ENCODE measurements at regions not wholly inside any gene's neighbourhood (a gene's known extent, or its start where the extent isn't known, plus 50 kb on each side); places are given as distances from the start of the nearest gene placed in this dataset.
A peak's percentile ranks its signal among the peaks of the same experiment; 100 is the strongest.

- H3K4me1 Mint-ChIP-seq (ENCODE audit: low read depth): peaks cover 13% of the 10 kb centered on the region
- no peak for DNase-seq (ENCODE audit: low spot score, unreplicated experiment)
- H3K36me3 Mint-ChIP-seq (ENCODE audit: insufficient read depth): no peaks in the 10 kb centered on the region
- no peaks in the 10 kb centered on the region for H3K9me3 Mint-ChIP-seq (ENCODE audit: low read depth)
- TF ChIP-seq CTCF (IDR thresholded peaks at IDR 0.05; ENCODE audit: unreplicated experiment): no peak
- no peak overlapping the region for H3K27ac Mint-ChIP-seq
- no peak overlapping the region for H3K4me3 Mint-ChIP-seq (ENCODE audit: low read depth)
- no peaks in the 10 kb centered on the region for H3K27me3 Mint-ChIP-seq
Observed at GRCh38 chr5:123748239-123748638, 236.3 kb downstream of the CSNK1G3 start.

DNA sequence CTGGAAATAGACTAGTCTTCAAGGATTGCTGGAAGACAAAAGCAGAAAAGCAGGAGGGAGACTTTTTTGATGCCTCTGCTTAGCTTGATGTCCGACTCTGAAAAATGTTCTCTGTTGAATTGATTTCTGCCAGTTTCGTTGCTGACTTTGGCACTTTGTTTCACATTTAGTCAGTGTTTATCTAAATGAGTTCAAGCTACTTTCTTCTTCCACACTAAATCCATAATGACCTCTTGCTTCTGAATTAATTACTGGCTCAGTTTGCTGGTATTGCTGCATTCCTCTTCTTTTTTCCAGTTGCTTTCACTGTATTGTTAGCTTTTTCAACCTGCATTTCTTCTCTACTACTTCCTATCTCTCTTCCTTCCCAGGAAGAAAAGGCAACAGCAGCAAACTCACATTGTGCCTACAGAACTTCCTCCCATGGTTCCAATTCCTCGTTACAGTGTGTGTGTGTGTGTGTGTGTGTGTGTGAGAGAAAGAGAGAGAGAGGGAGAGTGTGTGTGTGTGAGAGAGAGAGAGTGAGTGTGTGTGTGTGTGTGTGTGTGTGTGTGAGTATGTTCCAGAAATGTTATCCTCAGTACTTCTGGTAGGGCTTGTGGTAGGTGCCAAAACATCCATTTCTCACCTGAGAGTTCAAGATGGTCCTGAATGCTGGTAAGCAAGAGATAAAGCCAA lies 234.8 kb downstream of the CSNK1G3 start:
- no peak overlapping the region for H3K4me3 Mint-ChIP-seq (ENCODE audit: low read depth)

GRCh38 chr5:123743990-123744583 lies 232.1 kb downstream of the CSNK1G3 start:
- no peaks in the 10 kb centered on the region for H3K36me3 Mint-ChIP-seq (ENCODE audit: insufficient read depth)
- peaks cover 11% of the 10 kb centered on the region for H3K4me1 Mint-ChIP-seq (ENCODE audit: low read depth)
- no peak overlapping the region for H3K27ac Mint-ChIP-seq
- no peak for TF ChIP-seq CTCF (IDR thresholded peaks at IDR 0.05; ENCODE audit: unreplicated experiment)
- peaks cover 5% of the 10 kb centered on the region for H3K9me3 Mint-ChIP-seq (ENCODE audit: low read depth)
- H3K4me3 Mint-ChIP-seq (ENCODE audit: low read depth): no peak overlapping the region
- no peaks in the 10 kb centered on the region for H3K27me3 Mint-ChIP-seq
- DNase-seq (ENCODE audit: low spot score, unreplicated experiment): no peak

More for the DNA sequence above, 234.8 kb downstream of the CSNK1G3 start:
- Mint-ChIP-seq H3K9me3 (ENCODE audit: low read depth) (no peaks in the 10 kb centered on the region), H3K27ac (peak overlapping the region; percentile 63), H3K27me3 (no peaks in the 10 kb centered on the region), H3K36me3 (ENCODE audit: insufficient read depth) (no peaks in the 10 kb centered on the region), H3K4me1 (ENCODE audit: low read depth) (peaks cover 11% of the 10 kb centered on the region)
- no peak for TF ChIP-seq CTCF (IDR thresholded peaks at IDR 0.05; ENCODE audit: unreplicated experiment)
- DNase-seq (ENCODE audit: low spot score, unreplicated experiment): no peak

DNA sequence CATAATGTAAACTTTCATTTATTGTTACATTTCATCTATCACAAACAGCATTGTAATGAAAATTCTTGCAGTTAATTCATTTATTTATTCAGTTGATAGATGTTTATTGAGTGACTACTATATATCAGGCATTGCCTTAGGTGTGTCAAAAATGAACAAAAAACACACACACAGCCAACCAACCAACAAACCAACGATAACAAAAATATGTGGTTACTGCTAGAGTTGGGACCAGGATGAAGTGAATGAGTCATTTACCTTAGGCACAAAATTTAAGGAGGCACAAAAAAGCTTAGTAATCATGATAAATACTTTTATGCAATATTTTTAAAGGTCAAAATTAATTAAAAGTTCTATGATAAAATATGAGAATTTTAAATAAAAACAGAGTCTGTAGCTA lies 223.4 kb downstream of the CSNK1G3 start:
- Mint-ChIP-seq H3K27me3 (no peaks in the 10 kb centered on the region), H3K4me3 (ENCODE audit: low read depth) (no peak overlapping the region), H3K36me3 (ENCODE audit: insufficient read depth) (peaks cover 5% of the 10 kb centered on the region), H3K9me3 (ENCODE audit: low read depth) (peaks cover 36% of the 10 kb centered on the region), H3K27ac (no peak overlapping the region), H3K4me1 (ENCODE audit: low read depth) (no peaks in the 10 kb centered on the region)
- no peak for TF ChIP-seq CTCF (IDR thresholded peaks at IDR 0.05; ENCODE audit: unreplicated experiment)
- DNase-seq (ENCODE audit: low spot score, unreplicated experiment): no peak

- no peak for TF ChIP-seq CTCF (IDR thresholded peaks at IDR 0.05; ENCODE audit: unreplicated experiment)
- H3K9me3 Mint-ChIP-seq (ENCODE audit: low read depth): peaks cover 52% of the 10 kb centered on the region
- H3K36me3 Mint-ChIP-seq (ENCODE audit: insufficient read depth): peaks cover 7% of the 10 kb centered on the region
- H3K4me1 Mint-ChIP-seq (ENCODE audit: low read depth): no peaks in the 10 kb centered on the region
- H3K4me3 Mint-ChIP-seq (ENCODE audit: low read depth): no peak overlapping the region
- H3K27me3 Mint-ChIP-seq: no peaks in the 10 kb centered on the region
- DNase-seq (ENCODE audit: low spot score, unreplicated experiment): no peak
- H3K27ac Mint-ChIP-seq: no peak overlapping the region
Observed at GRCh38 chr5:123732257-123732656, 220.3 kb downstream of the CSNK1G3 start.
